AG09309 (cell line): ENCODE measurements at regions not wholly inside any gene's neighbourhood (a gene's known extent, or its start where the extent isn't known, plus 50 kb on each side); places are given as distances from the start of the nearest gene placed in this dataset.

Experiments used
- DNase-seq: peaks from one replicate; pipeline ENCODE4 v3.0.0-alpha.2; 2010; ENCODE audit warnings: low read depth
- H3K4me3 ChIP-seq: 2 replicates; pipeline ENCODE4 v1.5.1; 2011; ENCODE audit warnings: mild to moderate bottlenecking, low read depth, low read length, moderate library complexity; ENCODE audit not compliant: control insufficient read depth
- CTCF ChIP-seq: IDR thresholded peaks from 2 replicates; pipeline ENCODE4 v1.5.1; 2011; ENCODE audit warnings: mild to moderate bottlenecking, low read depth, low read length, inconsistent platforms; ENCODE audit not compliant: insufficient read depth, control insufficient read depth; ENCODE audit errors: missing control alignments

GRCh38 chr12:67826946-67827720 lies 162.1 kb upstream of the IFNG-AS1 start:
- H3K4me3 ChIP-seq, result peak overlapping the region; percentile 41
- TF ChIP-seq CTCF, result no peak
- no peak for DNase-seq

- peak; percentile 82 for DNase-seq
- no peak for TF ChIP-seq CTCF
- H3K4me3 ChIP-seq, result peak overlapping the region; percentile 41
Measured at GRCh38 chr12:67827820-67828383, 161.3 kb upstream of the IFNG-AS1 start.

- TF ChIP-seq CTCF, result no peak
- H3K4me3 ChIP-seq, result no peak overlapping the region
- DNase-seq, result no peak
Measured at GRCh38 chr12:67829896-67830295, 159.4 kb upstream of the IFNG-AS1 start.

GRCh38 chr12:67832155-67832554 lies 157.1 kb upstream of the IFNG-AS1 start:
- H3K4me3 ChIP-seq, result no peak overlapping the region
- TF ChIP-seq CTCF, result no peak
- DNase-seq, result no peak

- TF ChIP-seq CTCF, result no peak
Measured at GRCh38 chr12:67833602-67834001, 155.6 kb upstream of the IFNG-AS1 start.

GRCh38 chr12:67837876-67838275 lies 151.4 kb upstream of the IFNG-AS1 start:
- H3K4me3 ChIP-seq, result no peak overlapping the region
- no peak for TF ChIP-seq CTCF
- no peak for DNase-seq

More at GRCh38 chr12:67833602-67834001, 155.6 kb upstream of the IFNG-AS1 start:
- no peak for DNase-seq
- H3K4me3 ChIP-seq, result no peak overlapping the region

GRCh38 chr12:67842124-67842523 lies 147.1 kb upstream of the IFNG-AS1 start:
- TF ChIP-seq CTCF, result no peak
- H3K4me3 ChIP-seq, result no peak overlapping the region
- no peak for DNase-seq
